GM18867 (cell line): ENCODE measurements at regions not wholly inside any gene's neighbourhood (a gene's known extent, or its start where the extent isn't known, plus 50 kb on each side); places are given as distances from the start of the nearest gene placed in this dataset.
A peak's percentile ranks its signal among the peaks of the same experiment; 100 is the strongest.
"Not testable (repeated sequence)": the region's sequence is repeated elsewhere in the genome, so short reads cannot be mapped to it uniquely, and the experiment has no call there.

ENCODE experiments used
- ATAC-seq: cut with Tn5 transposase; IDR thresholded peaks from one replicate; pipeline ENCODE4 v1.9.1; 2021; ENCODE audit warnings: mild to moderate bottlenecking, moderate library complexity; ENCODE audit not compliant: unreplicated experiment

GRCh38 chr6:57983603-57984002 is 666.2 kb downstream of the PRIM2 start:
- ATAC-seq: not testable (repeated sequence)

- ATAC-seq: not testable (repeated sequence)
Measured at GRCh38 chr6:57984575-57984974, 667.1 kb downstream of the PRIM2 start.

GRCh38 chr6:57985734-57986133 is 668.3 kb downstream of the PRIM2 start:
- ATAC-seq: not testable (repeated sequence)

GRCh38 chr6:57986584-57986983 is 669.2 kb downstream of the PRIM2 start:
- peak; percentile 100 for ATAC-seq

- not testable (repeated sequence) for ATAC-seq
Measured at GRCh38 chr6:57989520-57990080, 672.2 kb downstream of the PRIM2 start.

GRCh38 chr6:57998858-57999619 is 681.6 kb downstream of the PRIM2 start:
- not testable (repeated sequence) for ATAC-seq

GRCh38 chr6:58000233-58000632 is 682.8 kb downstream of the PRIM2 start:
- ATAC-seq: peak; percentile 43

- not testable (repeated sequence) for ATAC-seq
Measured at GRCh38 chr6:58003417-58004167, 686.2 kb downstream of the PRIM2 start.

GRCh38 chr6:58007334-58008000 is 690.0 kb downstream of the PRIM2 start:
- not testable (repeated sequence) for ATAC-seq

- not testable (repeated sequence) for ATAC-seq
Measured at GRCh38 chr6:58008001-58008335, 690.5 kb downstream of the PRIM2 start.

GRCh38 chr6:58011954-58012600 is 694.6 kb downstream of the PRIM2 start:
- not testable (repeated sequence) for ATAC-seq

- not testable (repeated sequence) for ATAC-seq
Measured at GRCh38 chr6:58016614-58017013, 699.2 kb downstream of the PRIM2 start.

- not testable (repeated sequence) for ATAC-seq
Measured at GRCh38 chr6:58028188-58028587, 710.8 kb downstream of the PRIM2 start.

GRCh38 chr6:58038213-58038612 is 720.8 kb downstream of the PRIM2 start:
- ATAC-seq: not testable (repeated sequence)

GRCh38 chr6:58046584-58046983 is 729.2 kb downstream of the PRIM2 start:
- not testable (repeated sequence) for ATAC-seq

GRCh38 chr6:58047389-58047788 is 730.0 kb downstream of the PRIM2 start:
- ATAC-seq: not testable (repeated sequence)

- ATAC-seq: not testable (repeated sequence)
Measured at GRCh38 chr6:58047865-58048264, 730.4 kb downstream of the PRIM2 start.

GRCh38 chr6:58055465-58056176 is 738.2 kb downstream of the PRIM2 start:
- ATAC-seq: not testable (repeated sequence)

- ATAC-seq: not testable (repeated sequence)
Measured at GRCh38 chr6:58059701-58060100, 742.3 kb downstream of the PRIM2 start.

GRCh38 chr6:58063542-58063941 is 746.1 kb downstream of the PRIM2 start:
- ATAC-seq: not testable (repeated sequence)
